Fibroblast of villous mesenchyme (primary cell): ENCODE measurements at regions not wholly inside any gene's neighbourhood (a gene's known extent, or its start where the extent isn't known, plus 50 kb on each side); places are given as distances from the start of the nearest gene placed in this dataset.
"Not testable (repeated sequence)": the region's sequence is repeated elsewhere in the genome, so short reads cannot be mapped to it uniquely, and the experiment has no call there.

ENCODE experiments used
- DNase-seq: peaks from one replicate; pipeline ENCODE4 v3.0.0-alpha.2; 2010; ENCODE audit warnings: low read depth
- H3K4me3 ChIP-seq: 2 replicates; pipeline ENCODE4 v1.5.1; 2011; ENCODE audit warnings: low read depth, mild to moderate bottlenecking, low read length
- TF ChIP-seq, protein P1 (sequence below): IDR thresholded peaks from 2 replicates; pipeline ENCODE4 v1.5.1; 2012; ENCODE audit warnings: low read depth, mild to moderate bottlenecking, low read length; ENCODE audit not compliant: insufficient read depth

DNA sequence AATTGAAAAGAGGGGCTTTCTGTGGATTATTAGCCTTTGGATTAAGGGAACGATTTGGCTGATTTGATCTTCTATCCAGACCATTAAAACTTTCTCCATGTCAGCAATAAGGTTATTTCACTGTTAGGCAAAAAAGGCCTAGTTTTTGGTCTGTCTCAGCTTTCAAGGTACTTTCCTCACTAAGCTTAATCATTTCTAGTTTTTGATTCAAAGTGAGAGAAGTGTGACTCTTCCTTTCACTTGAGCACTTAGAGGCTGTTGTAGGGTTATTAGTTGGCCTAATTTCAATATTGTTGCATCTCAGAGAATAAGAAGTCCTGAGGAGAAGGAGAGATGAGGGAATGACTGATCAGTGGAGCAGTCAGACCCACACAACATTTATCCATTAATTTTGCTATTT lies 596.0 kb upstream of the TPK1 start:
- no peak overlapping the region for H3K4me3 ChIP-seq
- TF ChIP-seq, protein P1, sequence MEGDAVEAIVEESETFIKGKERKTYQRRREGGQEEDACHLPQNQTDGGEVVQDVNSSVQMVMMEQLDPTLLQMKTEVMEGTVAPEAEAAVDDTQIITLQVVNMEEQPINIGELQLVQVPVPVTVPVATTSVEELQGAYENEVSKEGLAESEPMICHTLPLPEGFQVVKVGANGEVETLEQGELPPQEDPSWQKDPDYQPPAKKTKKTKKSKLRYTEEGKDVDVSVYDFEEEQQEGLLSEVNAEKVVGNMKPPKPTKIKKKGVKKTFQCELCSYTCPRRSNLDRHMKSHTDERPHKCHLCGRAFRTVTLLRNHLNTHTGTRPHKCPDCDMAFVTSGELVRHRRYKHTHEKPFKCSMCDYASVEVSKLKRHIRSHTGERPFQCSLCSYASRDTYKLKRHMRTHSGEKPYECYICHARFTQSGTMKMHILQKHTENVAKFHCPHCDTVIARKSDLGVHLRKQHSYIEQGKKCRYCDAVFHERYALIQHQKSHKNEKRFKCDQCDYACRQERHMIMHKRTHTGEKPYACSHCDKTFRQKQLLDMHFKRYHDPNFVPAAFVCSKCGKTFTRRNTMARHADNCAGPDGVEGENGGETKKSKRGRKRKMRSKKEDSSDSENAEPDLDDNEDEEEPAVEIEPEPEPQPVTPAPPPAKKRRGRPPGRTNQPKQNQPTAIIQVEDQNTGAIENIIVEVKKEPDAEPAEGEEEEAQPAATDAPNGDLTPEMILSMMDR, result no peak
- no peak for DNase-seq

DNA sequence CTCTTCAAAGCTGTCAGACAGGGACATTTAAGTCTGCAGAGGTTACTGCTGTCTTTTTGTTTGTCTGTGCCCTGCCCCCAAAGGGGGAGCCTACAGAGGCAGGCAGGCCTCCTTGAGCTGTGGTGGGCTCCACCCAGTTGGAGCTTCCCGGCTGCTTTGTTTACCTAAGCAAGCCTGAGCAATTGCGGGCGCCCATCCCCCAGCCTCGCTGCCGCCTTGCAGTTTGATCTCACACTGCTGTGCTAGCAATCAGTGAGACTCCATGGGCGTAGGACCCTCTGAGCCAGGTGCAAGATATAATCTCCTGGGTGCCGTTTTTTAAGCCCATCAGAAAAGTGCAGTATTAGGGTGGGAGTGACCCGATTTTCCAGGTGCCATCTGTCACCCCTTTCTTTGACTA lies 582.6 kb upstream of the TPK1 start:
- not testable (repeated sequence) for DNase-seq, H3K4me3 ChIP-seq

DNA sequence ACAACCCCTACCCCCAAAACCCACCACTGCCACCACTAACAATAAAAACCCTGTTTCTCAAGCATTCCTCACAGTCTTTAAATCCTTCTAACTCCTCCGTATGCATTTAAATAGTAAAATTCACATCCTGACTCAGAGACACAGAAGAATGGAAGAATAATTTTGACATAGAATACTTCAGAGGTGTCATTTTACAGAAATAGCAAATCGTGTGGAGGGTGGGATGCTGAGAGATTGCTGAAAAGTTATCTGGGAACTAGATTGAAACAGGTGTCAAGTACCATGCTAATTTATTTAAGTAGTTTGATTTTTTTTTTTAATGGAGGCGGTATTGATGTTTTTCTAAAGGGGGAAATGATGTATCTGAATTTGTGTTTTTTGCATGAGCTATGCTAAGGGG lies 575.2 kb upstream of the TPK1 start:
- no peak overlapping the region for H3K4me3 ChIP-seq
- no peak for DNase-seq
- TF ChIP-seq, protein P1, result no peak

DNA sequence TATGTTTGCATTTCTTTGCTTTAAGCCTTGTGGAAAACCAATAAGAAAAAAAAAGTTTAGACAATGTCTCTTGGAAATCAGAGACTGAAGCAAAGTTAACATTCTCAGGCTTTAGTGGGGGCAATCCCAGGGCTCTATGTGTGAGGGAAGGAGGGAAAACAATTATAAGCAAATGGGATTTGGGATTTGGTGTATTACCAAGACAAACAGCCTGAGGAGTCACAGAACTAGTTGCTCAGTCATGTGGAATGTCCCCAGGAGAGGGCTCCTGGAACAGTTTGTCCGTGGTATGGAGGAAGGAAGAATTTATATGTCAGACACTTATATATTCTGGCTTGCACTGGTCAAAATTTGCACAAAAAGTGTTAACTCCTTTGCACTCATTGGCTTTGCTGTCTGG lies 562.9 kb upstream of the TPK1 start:
- no peak overlapping the region for H3K4me3 ChIP-seq
- TF ChIP-seq, protein P1, result no peak
- DNase-seq, result no peak

DNA sequence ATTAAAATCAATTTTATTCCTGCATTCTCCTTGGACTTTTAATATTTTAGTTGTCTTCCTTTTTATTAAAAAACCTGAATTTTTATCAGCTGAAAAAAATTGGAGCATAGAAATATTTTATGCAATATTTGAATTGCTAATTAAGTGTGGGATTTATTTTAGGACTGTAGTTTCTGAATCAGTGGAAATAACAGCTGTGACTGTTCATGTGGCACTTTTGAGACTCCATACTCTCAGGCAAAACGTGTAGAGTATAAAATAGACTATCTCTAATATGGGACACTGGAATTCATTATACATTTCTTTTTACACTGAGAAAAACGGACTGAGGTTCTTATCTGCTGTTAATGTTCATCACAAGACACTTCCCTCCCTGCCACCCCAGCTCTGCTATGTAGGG lies 558.3 kb upstream of the TPK1 start:
- no peak for DNase-seq
- TF ChIP-seq, protein P1, result no peak
- no peak overlapping the region for H3K4me3 ChIP-seq

DNA sequence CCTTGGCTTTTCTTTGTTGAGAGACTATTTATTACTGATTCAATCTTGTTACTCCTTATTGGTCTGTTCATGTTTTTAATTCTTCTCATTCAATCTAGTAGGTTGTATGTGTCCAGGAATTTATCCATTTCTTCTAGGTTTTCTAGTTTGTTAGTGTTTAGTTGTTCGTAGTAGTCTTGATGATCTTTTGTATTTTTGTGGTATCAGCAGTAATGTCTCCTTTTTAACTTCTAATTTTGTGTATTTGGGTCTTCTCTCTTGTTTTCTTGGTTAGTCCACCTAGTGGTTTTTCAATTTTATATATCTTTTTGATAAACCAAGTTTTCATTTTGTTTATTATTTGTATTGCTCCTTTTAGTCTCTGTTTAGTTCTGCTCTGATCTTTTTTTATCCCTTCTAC lies 546.9 kb upstream of the TPK1 start:
- H3K4me3 ChIP-seq, result no peak overlapping the region
- TF ChIP-seq, protein P1, result no peak
- DNase-seq, result no peak

DNA sequence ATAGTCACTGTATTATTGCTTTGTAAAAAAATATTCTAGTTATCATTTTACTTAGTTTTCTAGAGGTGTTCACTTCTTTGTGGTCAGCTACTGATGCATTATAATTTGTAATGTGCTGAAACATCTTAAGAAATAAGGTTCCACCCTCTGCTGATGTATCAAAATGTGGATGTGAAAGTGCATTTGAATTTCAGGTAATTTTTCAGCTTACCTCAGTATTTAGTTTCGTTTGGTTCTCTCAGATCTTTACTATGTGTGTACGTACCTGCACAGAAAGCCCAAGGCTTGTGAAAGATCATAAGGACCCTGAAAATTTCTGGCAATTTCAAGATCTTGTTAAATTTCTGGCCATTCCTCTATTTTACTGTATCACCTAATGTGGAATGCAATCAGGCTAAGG lies 542.3 kb upstream of the TPK1 start:
- TF ChIP-seq, protein P1, result no peak
- DNase-seq, result no peak
- no peak overlapping the region for H3K4me3 ChIP-seq
